Liver (tissue), 8 donors: ENCODE measurements at regions not wholly inside any gene's neighbourhood (a gene's known extent, or its start where the extent isn't known, plus 50 kb on each side); places are given as distances from the start of the nearest gene placed in this dataset.

Experiments used
- DNase-seq: peaks from one replicate; pipeline ENCODE4 v3.0.0-alpha.2; 2017; ENCODE audit warnings: low spot score
- H3K27ac ChIP-seq, 2 donors: one replicate each; pipeline ENCODE4 v1.7.0; 2013; ENCODE audit warnings: inconsistent platforms in 2 of 2, low read length in 2 of 2, control low read depth in 1 of 2, low read depth in 1 of 2, mild to moderate bottlenecking in 1 of 2
- H3K27me3 ChIP-seq, 4 donors: one replicate each; pipeline versions ENCODE4 v1.6.1 to v1.7.0; 2013; ENCODE audit warnings: low read length in 3 of 4, inconsistent platforms in 1 of 4, mild to moderate bottlenecking in 1 of 4, moderate library complexity in 1 of 4; ENCODE audit not compliant: control insufficient read depth in 4 of 4, insufficient read depth in 4 of 4
- H3K36me3 ChIP-seq, 4 donors: one replicate each; pipeline versions ENCODE4 v1.6.1 to v1.7.0; 2013; ENCODE audit warnings: low read length in 3 of 4, mild to moderate bottlenecking in 3 of 4, low read depth in 1 of 4, moderate library complexity in 1 of 4; ENCODE audit not compliant: control insufficient read depth in 4 of 4, insufficient read depth in 3 of 4
- H3K4me1 ChIP-seq, 4 donors: one replicate each; pipeline versions ENCODE4 v1.6.1 to v1.7.0; 2013; ENCODE audit warnings: low read length in 3 of 4, mild to moderate bottlenecking in 3 of 4, moderate library complexity in 1 of 4; ENCODE audit not compliant: control insufficient read depth in 4 of 4, insufficient read depth in 4 of 4
- H3K4me3 ChIP-seq, 3 donors: one replicate each; pipeline versions ENCODE4 v1.6.1 to v1.7.0; 2013; ENCODE audit warnings: low read length in 3 of 3, control low read depth in 1 of 3, low read depth in 1 of 3, mild to moderate bottlenecking in 1 of 3
- H3K9ac ChIP-seq, 2 donors: one replicate each; pipeline ENCODE4 v1.7.0; 2013; ENCODE audit warnings: low read length in 2 of 2, mild to moderate bottlenecking in 2 of 2, moderate library complexity in 2 of 2, control low read depth in 1 of 2, low read depth in 1 of 2
- H3K9me3 ChIP-seq, 4 donors: one replicate each; pipeline versions ENCODE4 v1.6.1 to v1.7.0; 2013; ENCODE audit warnings: low read length in 3 of 4; ENCODE audit not compliant: control insufficient read depth in 4 of 4
- EGR1 ChIP-seq, 2 donors: IDR thresholded peaks; 2 replicates each; pipeline ENCODE4 v1.6.1; 2016 to 2018; ENCODE audit warnings: antibody characterized with exemption in 2 of 2, low read depth in 2 of 2
- FOXA1 ChIP-seq: IDR thresholded peaks from 2 replicates; pipeline ENCODE4 v1.6.1; 2016; ENCODE audit warnings: antibody characterized with exemption
- FOXA2 ChIP-seq: IDR thresholded peaks from 2 replicates; pipeline ENCODE4 v1.6.1; 2016; ENCODE audit warnings: antibody characterized with exemption
- HNF4A ChIP-seq, 2 donors: conservative IDR thresholded peaks; 2 replicates each; pipeline ENCODE4 v1.6.1; 2016; ENCODE audit warnings: antibody characterized with exemption in 2 of 2, mild to moderate bottlenecking in 2 of 2
- HNF4G ChIP-seq: IDR thresholded peaks from 2 replicates; pipeline ENCODE4 v1.6.1; 2016; ENCODE audit warnings: antibody characterized with exemption
- RAD21 ChIP-seq, 2 donors: IDR thresholded peaks; 2 replicates each; pipeline ENCODE4 v1.6.1; 2016; ENCODE audit warnings: antibody characterized with exemption in 2 of 2, mild to moderate bottlenecking in 2 of 2
- RXRA ChIP-seq, 2 donors: IDR thresholded peaks; 2 replicates each; pipeline ENCODE4 v1.6.1; 2017 to 2018; ENCODE audit warnings: antibody characterized with exemption in 2 of 2, mild to moderate bottlenecking in 1 of 2
- SP1 ChIP-seq: IDR thresholded peaks from 2 replicates; pipeline ENCODE4 v1.6.1; 2018; ENCODE audit warnings: antibody characterized with exemption, mild to moderate bottlenecking
- YY1 ChIP-seq: IDR thresholded peaks from 2 replicates; pipeline ENCODE4 v1.6.1; 2016; ENCODE audit warnings: antibody characterized with exemption, mild to moderate bottlenecking
- WGBS: extraction: QIAGEN DNeasy Blood & Tissue Kit; methylation state at CpG from one replicate; pipeline ENCODE4 v1.1.7; 2013; 5-methylcytosine and 5-hydroxymethylcytosine counted together
- TF ChIP-seq, protein P1 (sequence below): IDR thresholded peaks from 2 replicates; pipeline ENCODE4 v1.6.1; 2016; ENCODE audit warnings: antibody characterized with exemption
- TF ChIP-seq, protein P2 (sequence below): fragments of 150-350 bp; IDR thresholded peaks from 2 replicates; pipeline ENCODE4 v1.5.1; 2017; ENCODE audit warnings: improper control_type of control experiment, low read depth, low read length; ENCODE audit not compliant: missing input control
- TF ChIP-seq, protein P3 (sequence below): IDR thresholded peaks from 2 replicates; pipeline ENCODE4 v1.6.1; 2016; ENCODE audit warnings: antibody characterized with exemption, mild to moderate bottlenecking
- donor health status: healthy.
- donor health status: healthy.
- donor health status: healthy.
- donor health status: healthy.
- donor health status: healthy.

DNA sequence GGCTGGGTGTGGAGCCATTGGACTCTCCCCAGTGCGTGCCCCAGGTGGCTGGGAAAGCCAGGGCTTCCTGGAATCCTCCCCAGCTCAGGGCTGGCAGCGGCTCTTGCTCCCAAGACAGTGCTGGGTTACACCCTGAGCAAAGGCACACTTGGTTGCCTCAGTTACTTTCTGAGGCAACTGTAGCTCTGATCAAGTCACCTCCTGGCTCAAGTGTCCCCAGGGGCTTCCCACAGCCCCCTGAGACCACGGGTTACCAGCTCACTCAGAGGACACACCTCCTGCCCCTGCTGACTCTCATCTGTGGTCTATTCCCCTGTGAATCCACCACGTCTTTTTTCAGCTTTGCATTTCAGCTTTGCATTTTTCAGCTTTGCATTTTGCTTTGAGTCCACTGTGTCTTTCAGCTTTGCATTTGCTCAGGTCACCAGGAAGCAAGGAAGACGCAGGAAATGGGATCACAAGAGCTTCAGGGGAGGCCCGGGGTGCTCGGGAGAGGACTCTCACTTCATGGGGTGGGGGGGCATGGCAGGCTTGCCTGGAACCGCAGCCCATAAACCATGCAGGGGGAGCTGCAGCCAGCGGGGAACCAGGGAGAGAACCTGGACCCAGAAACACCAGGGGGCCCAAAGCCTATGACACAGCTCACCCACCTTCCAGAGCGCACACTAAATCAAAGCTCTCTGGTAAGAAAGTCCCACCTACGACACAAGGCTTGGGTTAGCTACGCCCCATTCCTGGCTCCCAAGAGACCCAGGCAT lies 138.0 kb upstream of the ASB18 start:
- Histone ChIP-seq H3K4me3 (no peak overlapping the region), H3K27ac (no peak overlapping the region), H3K9ac (no peak overlapping the region), H3K27me3 (peaks cover 0 to 2% (median 0%) of the 10 kb centered on the region in 4 donors), H3K9me3 (no peaks in the 10 kb centered on the region), H3K36me3 (no peaks in the 10 kb centered on the region), H3K4me1 (no peaks in the 10 kb centered on the region)
- DNase-seq: no peak
- no peak for TF ChIP-seq FOXA1
- TF ChIP-seq YY1: no peak
- TF ChIP-seq RXRA (IDR thresholded peaks at IDR 0.05): no peak
- 81% methylated on average over 12 of the region's 12 CpGs for WGBS

DNA sequence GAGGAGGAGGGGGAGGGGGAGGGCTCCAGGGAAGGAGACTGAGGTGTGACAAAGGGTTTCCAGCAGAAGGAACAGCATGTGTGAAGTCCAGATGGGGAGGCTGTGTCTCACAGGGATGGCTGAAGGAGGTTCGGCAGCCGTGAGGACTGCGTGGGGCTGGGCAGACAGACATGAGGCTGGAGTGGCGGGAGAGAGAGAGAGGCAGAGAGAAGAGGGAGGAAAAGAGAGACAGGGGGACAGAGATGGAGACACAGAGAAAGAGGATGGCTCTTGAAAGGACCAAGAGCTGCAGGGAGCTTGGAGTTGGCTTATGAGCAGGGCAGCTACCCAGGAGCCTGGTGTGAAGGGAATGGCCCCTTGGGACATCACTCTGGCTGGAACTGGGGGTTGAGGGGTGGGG lies 138.9 kb upstream of the ASB18 start:
- Histone ChIP-seq H3K9ac (no peak overlapping the region), H3K4me1 (no peaks in the 10 kb centered on the region), H3K27me3 (peaks cover 0 to 2% (median 0%) of the 10 kb centered on the region in 4 donors), H3K4me3 (no peak overlapping the region), H3K9me3 (no peaks in the 10 kb centered on the region), H3K27ac (no peak overlapping the region), H3K36me3 (no peaks in the 10 kb centered on the region)
- TF ChIP-seq EGR1 (IDR thresholded peaks at IDR 0.05; ENCODE audit: low read depth in 2 of 2): no peak
- TF ChIP-seq SP1: no peak
- TF ChIP-seq, protein P1, sequence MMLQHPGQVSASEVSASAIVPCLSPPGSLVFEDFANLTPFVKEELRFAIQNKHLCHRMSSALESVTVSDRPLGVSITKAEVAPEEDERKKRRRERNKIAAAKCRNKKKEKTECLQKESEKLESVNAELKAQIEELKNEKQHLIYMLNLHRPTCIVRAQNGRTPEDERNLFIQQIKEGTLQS: no peak
- TF ChIP-seq FOXA2: no peak
- TF ChIP-seq, protein P2, sequence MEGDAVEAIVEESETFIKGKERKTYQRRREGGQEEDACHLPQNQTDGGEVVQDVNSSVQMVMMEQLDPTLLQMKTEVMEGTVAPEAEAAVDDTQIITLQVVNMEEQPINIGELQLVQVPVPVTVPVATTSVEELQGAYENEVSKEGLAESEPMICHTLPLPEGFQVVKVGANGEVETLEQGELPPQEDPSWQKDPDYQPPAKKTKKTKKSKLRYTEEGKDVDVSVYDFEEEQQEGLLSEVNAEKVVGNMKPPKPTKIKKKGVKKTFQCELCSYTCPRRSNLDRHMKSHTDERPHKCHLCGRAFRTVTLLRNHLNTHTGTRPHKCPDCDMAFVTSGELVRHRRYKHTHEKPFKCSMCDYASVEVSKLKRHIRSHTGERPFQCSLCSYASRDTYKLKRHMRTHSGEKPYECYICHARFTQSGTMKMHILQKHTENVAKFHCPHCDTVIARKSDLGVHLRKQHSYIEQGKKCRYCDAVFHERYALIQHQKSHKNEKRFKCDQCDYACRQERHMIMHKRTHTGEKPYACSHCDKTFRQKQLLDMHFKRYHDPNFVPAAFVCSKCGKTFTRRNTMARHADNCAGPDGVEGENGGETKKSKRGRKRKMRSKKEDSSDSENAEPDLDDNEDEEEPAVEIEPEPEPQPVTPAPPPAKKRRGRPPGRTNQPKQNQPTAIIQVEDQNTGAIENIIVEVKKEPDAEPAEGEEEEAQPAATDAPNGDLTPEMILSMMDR: no peak
- TF ChIP-seq, protein P3, sequence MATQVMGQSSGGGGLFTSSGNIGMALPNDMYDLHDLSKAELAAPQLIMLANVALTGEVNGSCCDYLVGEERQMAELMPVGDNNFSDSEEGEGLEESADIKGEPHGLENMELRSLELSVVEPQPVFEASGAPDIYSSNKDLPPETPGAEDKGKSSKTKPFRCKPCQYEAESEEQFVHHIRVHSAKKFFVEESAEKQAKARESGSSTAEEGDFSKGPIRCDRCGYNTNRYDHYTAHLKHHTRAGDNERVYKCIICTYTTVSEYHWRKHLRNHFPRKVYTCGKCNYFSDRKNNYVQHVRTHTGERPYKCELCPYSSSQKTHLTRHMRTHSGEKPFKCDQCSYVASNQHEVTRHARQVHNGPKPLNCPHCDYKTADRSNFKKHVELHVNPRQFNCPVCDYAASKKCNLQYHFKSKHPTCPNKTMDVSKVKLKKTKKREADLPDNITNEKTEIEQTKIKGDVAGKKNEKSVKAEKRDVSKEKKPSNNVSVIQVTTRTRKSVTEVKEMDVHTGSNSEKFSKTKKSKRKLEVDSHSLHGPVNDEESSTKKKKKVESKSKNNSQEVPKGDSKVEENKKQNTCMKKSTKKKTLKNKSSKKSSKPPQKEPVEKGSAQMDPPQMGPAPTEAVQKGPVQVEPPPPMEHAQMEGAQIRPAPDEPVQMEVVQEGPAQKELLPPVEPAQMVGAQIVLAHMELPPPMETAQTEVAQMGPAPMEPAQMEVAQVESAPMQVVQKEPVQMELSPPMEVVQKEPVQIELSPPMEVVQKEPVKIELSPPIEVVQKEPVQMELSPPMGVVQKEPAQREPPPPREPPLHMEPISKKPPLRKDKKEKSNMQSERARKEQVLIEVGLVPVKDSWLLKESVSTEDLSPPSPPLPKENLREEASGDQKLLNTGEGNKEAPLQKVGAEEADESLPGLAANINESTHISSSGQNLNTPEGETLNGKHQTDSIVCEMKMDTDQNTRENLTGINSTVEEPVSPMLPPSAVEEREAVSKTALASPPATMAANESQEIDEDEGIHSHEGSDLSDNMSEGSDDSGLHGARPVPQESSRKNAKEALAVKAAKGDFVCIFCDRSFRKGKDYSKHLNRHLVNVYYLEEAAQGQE: no peak
- no peak for DNase-seq
- 89% methylated on average over 4 of the region's 4 CpGs for WGBS

DNA sequence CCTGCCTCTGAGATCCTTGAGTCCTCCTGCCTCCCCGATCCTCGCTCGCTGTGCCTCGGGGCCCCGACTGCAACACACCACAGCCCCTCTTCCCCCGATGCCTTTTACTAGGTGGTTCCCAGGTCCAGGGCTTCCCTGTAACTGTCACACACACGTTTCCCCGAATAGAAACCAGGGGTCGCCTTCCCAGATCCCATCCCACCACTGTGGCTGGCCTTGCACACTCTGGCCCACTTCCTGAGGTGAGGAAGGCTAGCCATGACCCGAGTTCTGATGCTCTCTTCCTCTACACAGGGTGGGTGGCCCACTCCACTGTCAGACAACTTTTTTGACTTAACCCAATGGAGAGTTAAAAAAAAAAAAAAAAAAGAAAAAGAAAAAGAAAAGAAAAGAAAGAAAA lies 139.6 kb upstream of the ASB18 start:
- 89% methylated on average over 10 of the region's 10 CpGs for WGBS
- DNase-seq: no peak
- Histone ChIP-seq H3K36me3 (no peaks in the 10 kb centered on the region), H3K9ac (no peak overlapping the region), H3K4me3 (no peak overlapping the region), H3K27ac (no peak overlapping the region), H3K27me3 (peaks cover 0 to 2% (median 0%) of the 10 kb centered on the region in 4 donors), H3K9me3 (peaks cover 0 to 2% (median 0%) of the 10 kb centered on the region in 4 donors), H3K4me1 (no peaks in the 10 kb centered on the region)
- TF ChIP-seq RAD21 (IDR thresholded peaks at IDR 0.05) (no peak), SP1 (no peak), EGR1 (IDR thresholded peaks at IDR 0.05; ENCODE audit: low read depth in 2 of 2) (no peak), HNF4A (conservative IDR thresholded peaks at IDR 0.05) (no peak), FOXA2 (no peak), RXRA (IDR thresholded peaks at IDR 0.05) (no peak), HNF4G (no peak)
- TF ChIP-seq, protein P3: no peak
- TF ChIP-seq, protein P1: no peak
